Nephron (organoid): ENCODE measurements at regions not wholly inside any gene's neighbourhood (a gene's known extent, or its start where the extent isn't known, plus 50 kb on each side); places are given as distances from the start of the nearest gene placed in this dataset.

Experiments used
- H3K27ac Mint-ChIP-seq, 3 experiments: 2 replicates each; pipeline ENCODE4 v1.8.0; 2020; ENCODE audit warnings: mixed read lengths in 3 of 3, mild to moderate bottlenecking in 2 of 3, moderate library complexity in 1 of 3
- H3K27me3 Mint-ChIP-seq: 2 replicates; pipeline ENCODE4 v1.8.0; 2021; ENCODE audit warnings: low read depth, mild to moderate bottlenecking, moderate library complexity, mixed read lengths
- H3K36me3 Mint-ChIP-seq: 2 replicates; pipeline ENCODE4 v1.8.0; 2020; ENCODE audit warnings: low read depth, mixed read lengths
- H3K4me1 Mint-ChIP-seq: 2 replicates; pipeline ENCODE4 v1.8.0; 2020; ENCODE audit warnings: mixed read lengths
- H3K4me3 Mint-ChIP-seq, 3 experiments: 2 replicates each; pipeline ENCODE4 v1.8.0; 2020; ENCODE audit warnings: mild to moderate bottlenecking in 3 of 3, mixed read lengths in 3 of 3, moderate library complexity in 2 of 3
- H3K9me3 Mint-ChIP-seq: 2 replicates; pipeline ENCODE4 v1.8.0; 2020; ENCODE audit warnings: mixed read lengths
- TF ChIP-seq, protein P1 (sequence below), 3 experiments: fragments of 200-600 bp; sonication (generic); IDR thresholded peaks; one replicate each; pipeline ENCODE4 v1.5.0; 2021; ENCODE audit warnings: antibody characterized with exemption in 3 of 3; ENCODE audit not compliant: unreplicated experiment in 3 of 3

DNA sequence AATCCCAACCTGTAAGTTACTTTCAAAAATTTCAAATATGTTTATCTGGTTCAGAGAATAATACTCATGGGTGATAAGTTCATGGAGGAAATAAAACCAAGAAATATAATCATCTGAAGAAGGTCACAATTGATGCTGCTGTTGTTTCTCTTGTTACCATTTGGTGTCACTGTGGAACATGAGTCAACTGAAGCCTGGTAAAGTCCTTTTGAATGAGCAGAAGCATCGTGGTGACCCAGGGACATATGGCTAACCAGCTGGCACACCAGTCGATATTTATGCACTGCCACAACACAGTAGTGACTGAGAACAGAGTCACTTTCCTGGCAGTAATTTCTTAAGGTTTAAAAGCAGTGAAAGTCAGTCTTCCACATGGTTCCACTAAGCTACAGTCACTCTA, 612.9 kb upstream of the TLE4 start:
- Mint-ChIP-seq H3K4me1 (no peaks in the 10 kb centered on the region), H3K4me3 (no peak overlapping the region), H3K27me3 (peaks cover 6% of the 10 kb centered on the region), H3K36me3 (no peaks in the 10 kb centered on the region), H3K9me3 (peaks cover 15% of the 10 kb centered on the region), H3K27ac (no peak overlapping the region)
- TF ChIP-seq, protein P1, sequence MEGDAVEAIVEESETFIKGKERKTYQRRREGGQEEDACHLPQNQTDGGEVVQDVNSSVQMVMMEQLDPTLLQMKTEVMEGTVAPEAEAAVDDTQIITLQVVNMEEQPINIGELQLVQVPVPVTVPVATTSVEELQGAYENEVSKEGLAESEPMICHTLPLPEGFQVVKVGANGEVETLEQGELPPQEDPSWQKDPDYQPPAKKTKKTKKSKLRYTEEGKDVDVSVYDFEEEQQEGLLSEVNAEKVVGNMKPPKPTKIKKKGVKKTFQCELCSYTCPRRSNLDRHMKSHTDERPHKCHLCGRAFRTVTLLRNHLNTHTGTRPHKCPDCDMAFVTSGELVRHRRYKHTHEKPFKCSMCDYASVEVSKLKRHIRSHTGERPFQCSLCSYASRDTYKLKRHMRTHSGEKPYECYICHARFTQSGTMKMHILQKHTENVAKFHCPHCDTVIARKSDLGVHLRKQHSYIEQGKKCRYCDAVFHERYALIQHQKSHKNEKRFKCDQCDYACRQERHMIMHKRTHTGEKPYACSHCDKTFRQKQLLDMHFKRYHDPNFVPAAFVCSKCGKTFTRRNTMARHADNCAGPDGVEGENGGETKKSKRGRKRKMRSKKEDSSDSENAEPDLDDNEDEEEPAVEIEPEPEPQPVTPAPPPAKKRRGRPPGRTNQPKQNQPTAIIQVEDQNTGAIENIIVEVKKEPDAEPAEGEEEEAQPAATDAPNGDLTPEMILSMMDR (IDR thresholded peaks at IDR 0.05; ENCODE audit: unreplicated experiment in 3 of 3) = no peak

DNA sequence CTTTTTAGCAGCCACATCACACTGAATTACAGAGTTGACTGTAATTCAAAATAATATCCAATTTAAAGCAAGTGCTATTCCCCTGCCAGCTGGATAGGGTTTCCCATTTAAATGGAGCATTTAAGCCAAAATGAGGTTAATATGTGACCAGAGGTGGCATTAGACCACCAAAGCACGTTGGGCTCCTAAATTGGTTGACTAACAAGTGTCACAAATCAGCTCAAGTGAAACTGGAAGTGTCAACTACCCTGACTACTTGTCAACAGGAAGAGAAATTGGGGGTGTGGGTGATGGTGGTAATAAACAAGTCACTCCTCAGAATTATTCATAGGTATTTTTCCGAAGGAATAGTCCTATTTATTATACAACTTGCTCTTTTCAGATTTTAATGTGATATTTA, 609.6 kb upstream of the TLE4 start:
- Mint-ChIP-seq H3K36me3 (no peaks in the 10 kb centered on the region), H3K4me1 (no peaks in the 10 kb centered on the region), H3K9me3 (peaks cover 15% of the 10 kb centered on the region), H3K27ac (no peak overlapping the region), H3K4me3 (no peak overlapping the region), H3K27me3 (peaks cover 6% of the 10 kb centered on the region)
- TF ChIP-seq, protein P1 (IDR thresholded peaks at IDR 0.05; ENCODE audit: unreplicated experiment in 3 of 3) = no peak

DNA sequence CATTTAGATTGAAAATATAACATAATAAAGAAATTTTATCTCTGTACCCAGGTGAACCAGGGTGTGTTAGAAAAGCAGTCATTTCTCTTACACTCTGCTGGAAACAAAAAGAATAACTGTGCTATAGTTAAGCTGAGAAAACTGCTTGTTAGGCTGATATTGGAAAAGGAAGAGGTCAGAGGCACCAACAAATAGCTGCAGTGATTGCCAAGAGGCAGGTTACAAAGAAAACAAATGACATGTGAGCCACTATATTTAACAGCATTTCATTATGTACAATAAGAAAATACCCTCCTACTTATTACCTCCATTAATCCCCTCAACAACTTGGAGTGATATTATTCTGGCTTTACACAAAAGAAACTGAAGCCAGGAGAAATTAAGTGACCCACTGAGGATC, 607.9 kb upstream of the TLE4 start:
- TF ChIP-seq, protein P1 (IDR thresholded peaks at IDR 0.05; ENCODE audit: unreplicated experiment in 3 of 3) = no peak

DNA sequence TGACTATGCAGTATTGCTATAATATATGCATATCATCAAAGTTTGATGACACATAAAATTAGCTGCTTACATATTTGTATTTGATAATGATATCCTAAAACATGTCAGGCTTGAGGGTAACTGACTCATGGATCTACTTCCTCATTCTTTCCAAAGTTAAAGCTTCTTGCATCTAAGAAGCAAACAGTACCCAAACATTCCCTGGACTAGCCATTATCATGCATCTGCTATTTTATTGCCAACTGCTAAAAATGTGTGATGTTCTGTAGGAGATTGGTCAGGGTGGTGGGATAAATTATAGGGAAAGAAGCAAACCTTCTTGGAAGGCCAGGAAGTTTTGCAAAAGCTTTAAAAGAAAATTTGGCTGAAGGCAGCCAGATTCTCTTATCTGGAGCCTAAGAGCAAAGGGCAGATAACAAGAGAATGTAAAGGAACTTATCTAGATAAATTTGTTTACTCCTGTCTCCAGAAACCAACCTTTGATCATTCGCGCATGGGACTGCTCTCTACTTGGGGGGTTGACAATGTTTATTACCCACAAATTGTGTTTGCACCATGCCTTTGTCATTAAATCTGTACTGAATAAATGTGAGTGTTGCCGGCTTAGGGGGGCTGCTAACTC, 604.1 kb upstream of the TLE4 start:
- TF ChIP-seq, protein P1 (IDR thresholded peaks at IDR 0.05; ENCODE audit: unreplicated experiment in 3 of 3) = no peak
- H3K27ac Mint-ChIP-seq = no peak overlapping the region
- no peaks in the 10 kb centered on the region for H3K36me3 Mint-ChIP-seq
- H3K9me3 Mint-ChIP-seq = peaks cover 2% of the 10 kb centered on the region
- no peaks in the 10 kb centered on the region for H3K27me3 Mint-ChIP-seq
- H3K4me1 Mint-ChIP-seq = peaks cover 14% of the 10 kb centered on the region
- no peak overlapping the region for H3K4me3 Mint-ChIP-seq

More for the DNA sequence above, 607.9 kb upstream of the TLE4 start:
- H3K27me3 Mint-ChIP-seq = peaks cover 6% of the 10 kb centered on the region
- no peak overlapping the region for H3K4me3 Mint-ChIP-seq
- no peak overlapping the region for H3K27ac Mint-ChIP-seq
- peaks cover 12% of the 10 kb centered on the region for H3K9me3 Mint-ChIP-seq
- H3K4me1 Mint-ChIP-seq = no peaks in the 10 kb centered on the region
- no peaks in the 10 kb centered on the region for H3K36me3 Mint-ChIP-seq

GRCh38 chr9:78970375-78970774, 601.4 kb upstream of the TLE4 start:
- Mint-ChIP-seq H3K36me3 (no peaks in the 10 kb centered on the region), H3K9me3 (peaks cover 2% of the 10 kb centered on the region), H3K4me3 (no peak overlapping the region), H3K27ac (no peak overlapping the region), H3K27me3 (peaks cover 3% of the 10 kb centered on the region), H3K4me1 (peaks cover 14% of the 10 kb centered on the region)
- TF ChIP-seq, protein P1 (IDR thresholded peaks at IDR 0.05; ENCODE audit: unreplicated experiment in 3 of 3) = no peak

DNA sequence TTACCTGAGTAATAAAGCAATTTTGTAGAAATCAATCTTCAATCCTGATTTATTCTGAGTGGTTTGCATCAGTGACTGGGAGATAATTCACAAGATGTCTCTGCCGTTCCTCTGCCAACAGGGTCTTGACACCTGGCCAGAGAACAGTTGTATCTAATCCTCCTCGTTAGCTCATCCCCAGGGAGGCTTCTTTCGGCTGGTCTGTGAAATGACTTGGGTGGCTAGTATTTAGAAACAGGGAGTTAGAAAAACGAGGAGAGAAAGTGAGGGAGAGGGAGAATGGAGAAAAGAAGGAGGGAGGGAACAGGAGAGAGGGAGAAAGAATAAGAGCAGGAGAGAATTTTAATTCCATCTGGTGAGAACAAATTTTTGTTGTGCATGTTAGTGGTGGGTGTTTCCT, 600.2 kb upstream of the TLE4 start:
- Mint-ChIP-seq H3K4me1 (peaks cover 14% of the 10 kb centered on the region), H3K27ac (no peak overlapping the region), H3K4me3 (no peak overlapping the region), H3K36me3 (no peaks in the 10 kb centered on the region), H3K9me3 (peaks cover 2% of the 10 kb centered on the region), H3K27me3 (peaks cover 3% of the 10 kb centered on the region)
- TF ChIP-seq, protein P1 (IDR thresholded peaks at IDR 0.05; ENCODE audit: unreplicated experiment in 3 of 3) = no peak
